Liver (tissue), 7 donors: ENCODE measurements at regions not wholly inside any gene's neighbourhood (a gene's known extent, or its start where the extent isn't known, plus 50 kb on each side); places are given as distances from the start of the nearest gene placed in this dataset.

Experiments used
- DNase-seq: peaks from one replicate; pipeline ENCODE4 v3.0.0-alpha.2; 2017; ENCODE audit warnings: low spot score
- H3K27ac ChIP-seq, 2 donors: one replicate each; pipeline ENCODE4 v1.7.0; 2013; ENCODE audit warnings: inconsistent platforms in 2 of 2, low read length in 2 of 2, control low read depth in 1 of 2, low read depth in 1 of 2, mild to moderate bottlenecking in 1 of 2
- H3K27me3 ChIP-seq, 4 donors: one replicate each; pipeline versions ENCODE4 v1.6.1 to v1.7.0; 2013; ENCODE audit warnings: low read length in 3 of 4, inconsistent platforms in 1 of 4, mild to moderate bottlenecking in 1 of 4, moderate library complexity in 1 of 4; ENCODE audit not compliant: control insufficient read depth in 4 of 4, insufficient read depth in 4 of 4
- H3K36me3 ChIP-seq, 4 donors: one replicate each; pipeline versions ENCODE4 v1.6.1 to v1.7.0; 2013; ENCODE audit warnings: low read length in 3 of 4, mild to moderate bottlenecking in 3 of 4, low read depth in 1 of 4, moderate library complexity in 1 of 4; ENCODE audit not compliant: control insufficient read depth in 4 of 4, insufficient read depth in 3 of 4
- H3K4me1 ChIP-seq, 4 donors: one replicate each; pipeline versions ENCODE4 v1.6.1 to v1.7.0; 2013; ENCODE audit warnings: low read length in 3 of 4, mild to moderate bottlenecking in 3 of 4, moderate library complexity in 1 of 4; ENCODE audit not compliant: control insufficient read depth in 4 of 4, insufficient read depth in 4 of 4
- H3K4me3 ChIP-seq, 3 donors: one replicate each; pipeline versions ENCODE4 v1.6.1 to v1.7.0; 2013; ENCODE audit warnings: low read length in 3 of 3, control low read depth in 1 of 3, low read depth in 1 of 3, mild to moderate bottlenecking in 1 of 3
- H3K9ac ChIP-seq, 2 donors: one replicate each; pipeline ENCODE4 v1.7.0; 2013; ENCODE audit warnings: low read length in 2 of 2, mild to moderate bottlenecking in 2 of 2, moderate library complexity in 2 of 2, control low read depth in 1 of 2, low read depth in 1 of 2
- H3K9me3 ChIP-seq, 4 donors: one replicate each; pipeline versions ENCODE4 v1.6.1 to v1.7.0; 2013; ENCODE audit warnings: low read length in 3 of 4; ENCODE audit not compliant: control insufficient read depth in 4 of 4
- EGR1 ChIP-seq, 2 donors: IDR thresholded peaks; 2 replicates each; pipeline ENCODE4 v1.6.1; 2016 to 2018; ENCODE audit warnings: antibody characterized with exemption in 2 of 2, low read depth in 2 of 2
- FOXA1 ChIP-seq: IDR thresholded peaks from 2 replicates; pipeline ENCODE4 v1.6.1; 2016; ENCODE audit warnings: antibody characterized with exemption
- FOXA2 ChIP-seq: IDR thresholded peaks from 2 replicates; pipeline ENCODE4 v1.6.1; 2016; ENCODE audit warnings: antibody characterized with exemption
- HNF4G ChIP-seq: IDR thresholded peaks from 2 replicates; pipeline ENCODE4 v1.6.1; 2016; ENCODE audit warnings: antibody characterized with exemption
- JUND ChIP-seq, 2 donors: IDR thresholded peaks; 2 replicates each; pipeline ENCODE4 v1.6.1; 2016; ENCODE audit warnings: antibody characterized with exemption in 2 of 2
- NR2F2 ChIP-seq: IDR thresholded peaks from 2 replicates; pipeline ENCODE4 v1.6.1; 2016; ENCODE audit warnings: antibody characterized with exemption
- RAD21 ChIP-seq, 2 donors: IDR thresholded peaks; 2 replicates each; pipeline ENCODE4 v1.6.1; 2016; ENCODE audit warnings: antibody characterized with exemption in 2 of 2, mild to moderate bottlenecking in 2 of 2
- RXRA ChIP-seq, 2 donors: IDR thresholded peaks; 2 replicates each; pipeline ENCODE4 v1.6.1; 2017 to 2018; ENCODE audit warnings: antibody characterized with exemption in 2 of 2, mild to moderate bottlenecking in 1 of 2
- SP1 ChIP-seq: IDR thresholded peaks from 2 replicates; pipeline ENCODE4 v1.6.1; 2018; ENCODE audit warnings: antibody characterized with exemption, mild to moderate bottlenecking
- TAF1 ChIP-seq: conservative IDR thresholded peaks from 2 replicates; pipeline ENCODE4 v1.6.1; 2016; ENCODE audit warnings: antibody characterized with exemption, mild to moderate bottlenecking
- TF ChIP-seq, protein P1 (sequence below): IDR thresholded peaks from 2 replicates; pipeline ENCODE4 v1.6.1; 2016; ENCODE audit warnings: antibody characterized with exemption, mild to moderate bottlenecking
- TF ChIP-seq, protein P2 (sequence below): IDR thresholded peaks from 2 replicates; pipeline ENCODE4 v1.6.1; 2016; ENCODE audit warnings: antibody characterized with exemption
- TF ChIP-seq, protein P3 (sequence below): IDR thresholded peaks from 2 replicates; pipeline ENCODE4 v1.6.1; 2016; ENCODE audit warnings: antibody characterized with exemption
- TF ChIP-seq, protein P4 (sequence below): fragments of 150-350 bp; IDR thresholded peaks from 2 replicates; pipeline ENCODE4 v1.5.1; 2017; ENCODE audit warnings: improper control_type of control experiment, low read depth, low read length; ENCODE audit not compliant: missing input control
- TF ChIP-seq, protein P5 (sequence below): IDR thresholded peaks from 2 replicates; pipeline ENCODE4 v1.6.1; 2016; ENCODE audit warnings: antibody characterized with exemption
- donor health status: healthy.
- donor health status: healthy.
- donor health status: healthy.
- donor health status: healthy.

DNA sequence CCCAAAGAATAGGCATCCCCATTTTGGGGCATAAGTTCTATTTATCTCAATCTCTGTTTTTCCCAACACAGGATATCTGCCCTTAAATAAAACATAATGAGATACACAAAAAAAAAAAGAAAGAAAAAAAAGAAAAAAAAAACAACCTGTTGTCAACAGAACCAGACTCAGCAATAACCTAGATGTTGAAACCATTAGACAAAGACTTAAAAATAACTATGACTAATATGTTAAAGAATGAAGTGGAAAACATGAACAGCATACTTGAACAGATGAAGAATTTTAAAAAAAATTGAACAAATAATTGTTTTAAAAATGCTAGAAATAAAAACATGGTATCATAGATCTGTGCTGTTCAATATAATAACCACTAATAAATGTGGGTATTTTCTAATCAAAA lies 93.4 kb upstream of the RXFP1 start (continued):
- TF ChIP-seq, protein P1, sequence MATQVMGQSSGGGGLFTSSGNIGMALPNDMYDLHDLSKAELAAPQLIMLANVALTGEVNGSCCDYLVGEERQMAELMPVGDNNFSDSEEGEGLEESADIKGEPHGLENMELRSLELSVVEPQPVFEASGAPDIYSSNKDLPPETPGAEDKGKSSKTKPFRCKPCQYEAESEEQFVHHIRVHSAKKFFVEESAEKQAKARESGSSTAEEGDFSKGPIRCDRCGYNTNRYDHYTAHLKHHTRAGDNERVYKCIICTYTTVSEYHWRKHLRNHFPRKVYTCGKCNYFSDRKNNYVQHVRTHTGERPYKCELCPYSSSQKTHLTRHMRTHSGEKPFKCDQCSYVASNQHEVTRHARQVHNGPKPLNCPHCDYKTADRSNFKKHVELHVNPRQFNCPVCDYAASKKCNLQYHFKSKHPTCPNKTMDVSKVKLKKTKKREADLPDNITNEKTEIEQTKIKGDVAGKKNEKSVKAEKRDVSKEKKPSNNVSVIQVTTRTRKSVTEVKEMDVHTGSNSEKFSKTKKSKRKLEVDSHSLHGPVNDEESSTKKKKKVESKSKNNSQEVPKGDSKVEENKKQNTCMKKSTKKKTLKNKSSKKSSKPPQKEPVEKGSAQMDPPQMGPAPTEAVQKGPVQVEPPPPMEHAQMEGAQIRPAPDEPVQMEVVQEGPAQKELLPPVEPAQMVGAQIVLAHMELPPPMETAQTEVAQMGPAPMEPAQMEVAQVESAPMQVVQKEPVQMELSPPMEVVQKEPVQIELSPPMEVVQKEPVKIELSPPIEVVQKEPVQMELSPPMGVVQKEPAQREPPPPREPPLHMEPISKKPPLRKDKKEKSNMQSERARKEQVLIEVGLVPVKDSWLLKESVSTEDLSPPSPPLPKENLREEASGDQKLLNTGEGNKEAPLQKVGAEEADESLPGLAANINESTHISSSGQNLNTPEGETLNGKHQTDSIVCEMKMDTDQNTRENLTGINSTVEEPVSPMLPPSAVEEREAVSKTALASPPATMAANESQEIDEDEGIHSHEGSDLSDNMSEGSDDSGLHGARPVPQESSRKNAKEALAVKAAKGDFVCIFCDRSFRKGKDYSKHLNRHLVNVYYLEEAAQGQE, result no peak
- no peak for TF ChIP-seq NR2F2
- no peak for TF ChIP-seq RAD21 (IDR thresholded peaks at IDR 0.05)
- no peak for TF ChIP-seq FOXA1
- TF ChIP-seq, protein P2, sequence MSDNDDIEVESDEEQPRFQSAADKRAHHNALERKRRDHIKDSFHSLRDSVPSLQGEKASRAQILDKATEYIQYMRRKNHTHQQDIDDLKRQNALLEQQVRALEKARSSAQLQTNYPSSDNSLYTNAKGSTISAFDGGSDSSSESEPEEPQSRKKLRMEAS, result no peak
- TF ChIP-seq FOXA2, result no peak
- TF ChIP-seq EGR1 (IDR thresholded peaks at IDR 0.05; ENCODE audit: low read depth in 2 of 2), result no peak

DNA sequence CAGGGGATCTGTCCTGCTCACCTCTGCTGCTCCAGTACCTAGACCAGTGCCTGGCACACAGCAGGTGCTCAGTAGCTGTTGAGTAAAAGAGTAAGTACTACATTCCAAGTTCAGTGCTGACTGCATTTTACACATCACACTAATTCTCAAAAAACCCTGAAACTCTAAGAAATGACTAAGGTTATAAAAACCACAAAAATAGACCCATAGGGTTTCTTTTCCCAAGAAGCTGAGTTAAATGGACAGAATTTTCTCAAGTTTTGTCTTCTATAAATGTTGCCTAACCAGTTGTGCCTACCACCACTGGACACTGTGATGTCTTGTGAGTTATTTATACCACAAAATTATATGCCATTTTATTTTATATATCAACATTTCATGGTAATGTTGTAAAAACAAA lies 78.9 kb upstream of the RXFP1 start:
- no peaks in the 10 kb centered on the region for H3K36me3 ChIP-seq

More for the DNA sequence above, 78.9 kb upstream of the RXFP1 start:
- Histone ChIP-seq H3K9me3 (no peaks in the 10 kb centered on the region), H3K27me3 (no peaks in the 10 kb centered on the region), H3K9ac (no peak overlapping the region), H3K4me3 (no peak overlapping the region), H3K27ac (no peak overlapping the region), H3K4me1 (no peaks in the 10 kb centered on the region)
- no peak for DNase-seq
- no peak for TF ChIP-seq FOXA2
- no peak for TF ChIP-seq RAD21 (IDR thresholded peaks at IDR 0.05)
- no peak for TF ChIP-seq RXRA (IDR thresholded peaks at IDR 0.05)
- TF ChIP-seq, protein P3, sequence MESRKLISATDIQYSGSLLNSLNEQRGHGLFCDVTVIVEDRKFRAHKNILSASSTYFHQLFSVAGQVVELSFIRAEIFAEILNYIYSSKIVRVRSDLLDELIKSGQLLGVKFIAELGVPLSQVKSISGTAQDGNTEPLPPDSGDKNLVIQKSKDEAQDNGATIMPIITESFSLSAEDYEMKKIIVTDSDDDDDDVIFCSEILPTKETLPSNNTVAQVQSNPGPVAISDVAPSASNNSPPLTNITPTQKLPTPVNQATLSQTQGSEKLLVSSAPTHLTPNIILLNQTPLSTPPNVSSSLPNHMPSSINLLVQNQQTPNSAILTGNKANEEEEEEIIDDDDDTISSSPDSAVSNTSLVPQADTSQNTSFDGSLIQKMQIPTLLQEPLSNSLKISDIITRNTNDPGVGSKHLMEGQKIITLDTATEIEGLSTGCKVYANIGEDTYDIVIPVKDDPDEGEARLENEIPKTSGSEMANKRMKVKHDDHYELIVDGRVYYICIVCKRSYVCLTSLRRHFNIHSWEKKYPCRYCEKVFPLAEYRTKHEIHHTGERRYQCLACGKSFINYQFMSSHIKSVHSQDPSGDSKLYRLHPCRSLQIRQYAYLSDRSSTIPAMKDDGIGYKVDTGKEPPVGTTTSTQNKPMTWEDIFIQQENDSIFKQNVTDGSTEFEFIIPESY, result no peak
- TF ChIP-seq, protein P4, sequence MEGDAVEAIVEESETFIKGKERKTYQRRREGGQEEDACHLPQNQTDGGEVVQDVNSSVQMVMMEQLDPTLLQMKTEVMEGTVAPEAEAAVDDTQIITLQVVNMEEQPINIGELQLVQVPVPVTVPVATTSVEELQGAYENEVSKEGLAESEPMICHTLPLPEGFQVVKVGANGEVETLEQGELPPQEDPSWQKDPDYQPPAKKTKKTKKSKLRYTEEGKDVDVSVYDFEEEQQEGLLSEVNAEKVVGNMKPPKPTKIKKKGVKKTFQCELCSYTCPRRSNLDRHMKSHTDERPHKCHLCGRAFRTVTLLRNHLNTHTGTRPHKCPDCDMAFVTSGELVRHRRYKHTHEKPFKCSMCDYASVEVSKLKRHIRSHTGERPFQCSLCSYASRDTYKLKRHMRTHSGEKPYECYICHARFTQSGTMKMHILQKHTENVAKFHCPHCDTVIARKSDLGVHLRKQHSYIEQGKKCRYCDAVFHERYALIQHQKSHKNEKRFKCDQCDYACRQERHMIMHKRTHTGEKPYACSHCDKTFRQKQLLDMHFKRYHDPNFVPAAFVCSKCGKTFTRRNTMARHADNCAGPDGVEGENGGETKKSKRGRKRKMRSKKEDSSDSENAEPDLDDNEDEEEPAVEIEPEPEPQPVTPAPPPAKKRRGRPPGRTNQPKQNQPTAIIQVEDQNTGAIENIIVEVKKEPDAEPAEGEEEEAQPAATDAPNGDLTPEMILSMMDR, result no peak
- TF ChIP-seq SP1, result no peak
- TF ChIP-seq FOXA1, result no peak
- TF ChIP-seq HNF4G, result no peak
- no peak for TF ChIP-seq TAF1
- TF ChIP-seq JUND (IDR thresholded peaks at IDR 0.05), result no peak
- TF ChIP-seq, protein P2, result no peak
- no peak for TF ChIP-seq NR2F2
- TF ChIP-seq, protein P1, result no peak
- TF ChIP-seq, protein P5, sequence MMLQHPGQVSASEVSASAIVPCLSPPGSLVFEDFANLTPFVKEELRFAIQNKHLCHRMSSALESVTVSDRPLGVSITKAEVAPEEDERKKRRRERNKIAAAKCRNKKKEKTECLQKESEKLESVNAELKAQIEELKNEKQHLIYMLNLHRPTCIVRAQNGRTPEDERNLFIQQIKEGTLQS, result no peak
